ENCODE measurements at regions not wholly inside any gene's neighbourhood (a gene's known extent, or its start where the extent isn't known, plus 50 kb on each side); places are given as distances from the start of the nearest gene placed in this dataset.
"Not testable (repeated sequence)": the region's sequence is repeated elsewhere in the genome, so short reads cannot be mapped to it uniquely, and the experiment has no call there.

DNA sequence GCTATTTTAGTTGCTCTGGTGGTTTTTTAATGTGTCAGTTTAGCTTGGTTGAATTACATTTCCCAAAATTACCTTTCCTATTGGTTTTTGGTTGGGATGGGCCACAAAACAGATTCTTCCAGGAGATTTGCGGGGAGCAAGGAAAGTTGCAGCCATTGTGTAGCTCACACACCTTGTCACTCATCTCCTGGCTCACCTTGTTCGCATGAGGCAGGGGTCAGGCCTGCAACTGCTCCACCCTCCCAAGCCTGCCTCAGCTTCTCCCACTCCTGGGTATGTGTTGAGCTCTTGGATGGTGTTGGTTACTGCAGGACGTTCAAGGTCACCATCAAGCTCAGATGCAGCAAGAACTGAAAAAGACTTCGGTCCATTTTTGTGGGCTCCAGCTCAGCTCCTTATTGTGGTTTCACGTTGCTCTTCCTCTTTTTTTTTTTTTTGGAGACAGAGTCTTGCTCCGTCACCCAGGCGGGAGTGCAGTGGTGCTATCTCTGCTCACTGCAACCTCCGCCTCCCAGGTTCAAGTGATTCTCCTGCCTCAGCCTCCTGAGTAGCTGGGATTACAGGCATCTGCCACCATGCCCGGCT is 95.6 kb upstream of the METTL14 start:
- no peak for DNase-seq

- DNase-seq, result peak; percentile 89 to 97
These were observed 93.7 kb upstream of the METTL14 start for GRCh38 chr4:118591339-118592046.

DNA sequence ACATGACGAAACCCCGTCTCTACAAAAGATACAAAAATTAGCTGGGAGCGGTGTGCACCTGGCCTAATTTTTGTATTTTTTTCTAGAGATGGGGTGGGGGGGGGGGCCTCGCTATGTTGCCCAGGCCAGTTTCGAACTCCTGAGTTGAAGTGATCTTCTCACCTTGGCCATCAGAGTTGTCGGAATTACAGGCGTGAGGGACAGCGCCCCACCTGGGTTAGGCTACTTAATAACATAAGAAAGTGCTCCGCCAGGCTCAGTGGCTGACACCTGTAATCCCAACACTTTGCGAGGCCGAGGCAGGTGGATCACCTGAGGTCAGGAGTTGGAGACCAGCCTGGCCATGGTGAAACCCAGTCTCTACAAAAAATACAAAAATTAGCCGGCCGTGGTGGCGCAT is 92.9 kb upstream of the METTL14 start:
- not testable (repeated sequence) for DNase-seq

GRCh38 chr4:118595883-118596282 is 89.3 kb upstream of the METTL14 start:
- DNase-seq, result not testable (repeated sequence)

GRCh38 chr4:118625097-118625496 is 60.1 kb upstream of the METTL14 start:
- not testable (repeated sequence) for DNase-seq

- not testable (repeated sequence) for DNase-seq
These were observed 55.5 kb upstream of the METTL14 start for GRCh38 chr4:118629697-118630096.

DNA sequence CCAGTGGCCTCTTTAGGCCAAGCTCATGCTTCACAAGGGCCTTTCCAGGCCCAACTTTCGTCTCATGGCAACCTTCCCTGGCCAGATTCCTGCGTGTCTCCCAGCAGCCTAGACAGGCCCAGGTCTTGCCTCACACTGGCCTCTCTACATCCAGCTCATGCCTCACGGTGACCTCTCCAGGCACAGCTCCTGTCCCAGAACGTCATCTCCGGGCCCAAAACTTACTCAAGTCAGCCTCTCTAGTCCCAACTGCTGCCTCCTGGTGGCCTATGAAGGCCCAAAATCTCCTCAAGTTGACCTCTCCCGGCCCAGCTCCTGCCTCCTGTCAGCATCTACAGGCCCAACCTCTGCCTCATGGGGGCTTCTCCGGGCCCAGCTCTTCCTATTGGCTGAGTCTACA is 54.3 kb upstream of the METTL14 start:
- not testable (repeated sequence) for DNase-seq

DNA sequence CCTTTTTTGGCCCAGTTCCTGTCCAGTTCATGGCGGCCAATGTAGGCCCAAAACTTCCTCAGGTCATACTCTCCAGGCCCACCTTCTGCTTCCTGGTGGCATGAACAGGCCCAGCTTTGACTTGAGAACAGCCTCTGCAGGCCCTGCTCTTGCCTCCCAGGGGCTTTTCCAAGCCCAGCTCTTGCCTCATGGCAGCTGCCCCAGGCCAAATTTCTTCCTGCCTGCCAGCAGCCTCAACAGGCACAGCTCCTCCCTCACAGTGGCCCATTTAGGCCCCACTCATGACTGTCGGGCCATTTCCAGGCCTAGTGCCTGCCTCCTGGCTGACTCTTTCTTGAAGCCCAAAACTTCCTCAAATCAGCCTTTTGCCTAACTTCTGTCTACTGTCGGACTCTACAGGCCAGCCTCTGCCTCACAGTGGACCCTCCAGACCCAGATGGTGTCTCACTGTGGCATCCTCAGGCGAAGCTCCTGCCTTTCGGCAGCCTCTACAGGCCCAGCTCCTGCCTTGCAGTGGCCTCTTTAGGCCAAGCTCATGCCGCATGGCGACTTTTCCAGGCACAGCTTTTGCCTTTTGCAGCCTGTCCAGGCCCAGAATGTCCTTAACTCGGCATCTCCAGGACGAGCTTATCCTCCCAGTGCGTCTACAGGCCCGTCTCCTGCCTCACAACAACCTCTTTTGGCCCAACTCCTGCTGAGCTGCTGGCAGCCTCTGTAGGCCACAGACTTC is 53.7 kb upstream of the METTL14 start:
- DNase-seq, result not testable (repeated sequence)

- DNase-seq, result not testable (repeated sequence)
These were observed 51.7 kb upstream of the METTL14 start for GRCh38 chr4:118633476-118633875.

GRCh38 chr4:118634126-118634875 is 50.9 kb upstream of the METTL14 start:
- DNase-seq, result not testable (repeated sequence)

Measured in NCI-H446 (cell line).